SK-N-SH (cell line): ENCODE measurements at regions not wholly inside any gene's neighbourhood (a gene's known extent, or its start where the extent isn't known, plus 50 kb on each side); places are given as distances from the start of the nearest gene placed in this dataset.

Experiments used
- CTCF ChIA-PET: fragments of 300-600, 350-600 bp; formaldehyde crosslinking; extraction: SDS; loops from one replicate; lab custom pipeline; 2021; lab: Yijun Ruan, JAX
- POLR2A ChIA-PET: fragments of 350-600 bp; sonication (Branson Sonifier 250); formaldehyde crosslinking; extraction: SDS; loops from one replicate; lab custom pipeline; 2020; ENCODE audit warnings: antibody characterized with exemption, inconsistent platforms; lab: Yijun Ruan, JAX
- DNase-seq: peaks from one replicate; pipeline ENCODE4 v3.0.0; 2012
- H2AFZ ChIP-seq: fragments of 200-600 bp; sonication (generic); 2 replicates; pipeline ENCODE4 v1.8.1; 2016; ENCODE audit warnings: antibody characterized with exemption, mild to moderate bottlenecking, low read depth
- H3F3A ChIP-seq: fragments of 200-600 bp; sonication (generic); replicated peaks from 2 replicates; pipeline ENCODE3; 2016; ENCODE audit warnings: antibody characterized with exemption, mild to moderate bottlenecking; ENCODE audit not compliant: insufficient read depth
- H3K27ac ChIP-seq, 2 experiments: fragments of 200-500 bp in 1 of 2; fragments of 200-600 bp in 1 of 2; sonication (Bioruptor generic) in 1 of 2; sonication (generic), shearing (Covaris generic) in 1 of 2; 2 replicates each; pipeline versions ENCODE4 v1.5.1 to v1.6.1; 2014 to 2016; ENCODE audit warnings: low read depth in 2 of 2, inconsistent platforms in 1 of 2, low read length in 1 of 2, mild to moderate bottlenecking in 1 of 2, mixed read lengths in 1 of 2
- H3K27me3 ChIP-seq: fragments of 200-600 bp; sonication (generic), shearing (Covaris generic); 2 replicates; pipeline ENCODE4 v1.6.1; 2016; ENCODE audit warnings: mixed run types; ENCODE audit not compliant: insufficient read depth
- H3K36me3 ChIP-seq, 2 experiments: fragments of 200-500 bp in 1 of 2; fragments of 200-600 bp in 1 of 2; sonication (Bioruptor generic) in 1 of 2; sonication (generic) in 1 of 2; replicated peaks in 1 of 2; 2 replicates each; pipeline versions ENCODE3 to v1.5.1; 2014 to 2016; ENCODE audit warnings: low read length in 1 of 2, mild to moderate bottlenecking in 1 of 2; ENCODE audit not compliant: insufficient read depth in 2 of 2, control insufficient read depth in 1 of 2
- H3K4me1 ChIP-seq, 2 experiments: fragments of 200-500 bp in 1 of 2; fragments of 200-600 bp in 1 of 2; sonication (Bioruptor generic) in 1 of 2; sonication (generic), shearing (Covaris generic) in 1 of 2; 2 replicates each; pipeline versions ENCODE4 v1.5.1 to v1.6.1; 2014 to 2016; ENCODE audit warnings: low read depth in 1 of 2, low read length in 1 of 2, mixed run types in 1 of 2; ENCODE audit not compliant: insufficient read depth in 2 of 2, control insufficient read depth in 1 of 2
- H3K4me2 ChIP-seq: fragments of 200-600 bp; sonication (generic), shearing (Covaris generic); 2 replicates; pipeline ENCODE4 v1.6.1; 2017; ENCODE audit warnings: mixed run types
- H3K4me3 ChIP-seq, 2 experiments: fragments of 200-500 bp in 1 of 2; fragments of 200-600 bp in 1 of 2; sonication (Bioruptor generic) in 1 of 2; sonication (generic), shearing (Covaris generic) in 1 of 2; 2 replicates each; pipeline versions ENCODE4 v1.5.1 to v1.8.1; 2014 to 2016; ENCODE audit warnings: low read depth in 2 of 2, inconsistent platforms in 1 of 2, low read length in 1 of 2, mild to moderate bottlenecking in 1 of 2, mixed read lengths in 1 of 2, moderate library complexity in 1 of 2
- H3K79me2 ChIP-seq: fragments of 200-600 bp; sonication (generic); 2 replicates; pipeline ENCODE4 v1.8.1; 2017; ENCODE audit warnings: mild to moderate bottlenecking; ENCODE audit not compliant: insufficient read depth
- H3K9ac ChIP-seq: fragments of 200-600 bp; sonication (generic); 2 replicates; pipeline ENCODE4 v1.6.1; 2017; ENCODE audit warnings: mixed run types
- H3K9me2 ChIP-seq: fragments of 200-600 bp; sonication (generic); 2 replicates; pipeline ENCODE4 v1.6.1; 2017; ENCODE audit warnings: mixed run types
- H3K9me3 ChIP-seq: fragments of 200-600 bp; sonication (generic); 2 replicates; pipeline ENCODE4 v1.6.1; 2017; ENCODE audit warnings: mixed run types, mild to moderate bottlenecking, moderate library complexity
- H4K20me1 ChIP-seq: fragments of 200-600 bp; sonication (generic); 2 replicates; pipeline ENCODE4 v1.6.1; 2017; ENCODE audit warnings: mild to moderate bottlenecking, mixed run types; ENCODE audit not compliant: insufficient read depth
- ELF1 ChIP-seq: IDR thresholded peaks from 2 replicates; pipeline ENCODE4 v1.4.0; 2012
- EP300 ChIP-seq, 2 experiments: IDR thresholded peaks; 2 replicates each; pipeline versions ENCODE4 v1.4.0 to v1.6.1; 2012; ENCODE audit warnings: borderline replicate concordance in 1 of 2, low read depth in 1 of 2, low read length in 1 of 2
- EZH2phosphoT487 ChIP-seq: fragments of 200-600 bp; sonication (generic); IDR thresholded peaks from 2 replicates; pipeline ENCODE4 v1.6.1; 2017; ENCODE audit warnings: low read depth, mixed run types, mild to moderate bottlenecking, antibody characterized with exemption, moderate library complexity, borderline replicate concordance
- FOSL2 ChIP-seq: IDR thresholded peaks from 2 replicates; pipeline ENCODE4 v1.4.0; 2012; ENCODE audit warnings: low read depth, mild to moderate bottlenecking, moderate library complexity, borderline replicate concordance
- FOXJ3 ChIP-seq: sonication (generic); formaldehyde crosslinking; IDR thresholded peaks from 2 replicates; pipeline ENCODE4 v1.5.1; 2020; ENCODE audit warnings: mild to moderate bottlenecking, missing genetic modification reagents
- FOXM1 ChIP-seq: IDR thresholded peaks from 2 replicates; pipeline ENCODE4 v1.4.0; 2012; ENCODE audit warnings: low read depth, mild to moderate bottlenecking
- GATA2 ChIP-seq: sonication (generic); formaldehyde crosslinking; IDR thresholded peaks from 2 replicates; pipeline ENCODE4 v1.5.0; 2020; ENCODE audit warnings: mild to moderate bottlenecking, missing genetic modification reagents
- NFIC ChIP-seq: IDR thresholded peaks from 2 replicates; pipeline ENCODE4 v1.4.0; 2012; ENCODE audit warnings: borderline replicate concordance
- POLR2AphosphoS5 ChIP-seq: IDR thresholded peaks from 2 replicates; pipeline ENCODE4 v1.6.1; 2012; ENCODE audit warnings: low read depth, low read length
- SIN3A ChIP-seq: IDR thresholded peaks from 2 replicates; pipeline ENCODE4 v1.6.1; 2012; ENCODE audit warnings: low read depth, mild to moderate bottlenecking, low read length, moderate library complexity, borderline replicate concordance
- TEAD4 ChIP-seq: IDR thresholded peaks from 2 replicates; pipeline ENCODE4 v1.4.0; 2012; ENCODE audit warnings: mild to moderate bottlenecking, borderline replicate concordance; ENCODE audit not compliant: insufficient read depth
- ZBTB33 ChIP-seq: IDR thresholded peaks from 2 replicates; pipeline ENCODE4 v1.4.0; 2012; ENCODE audit warnings: low read depth, borderline replicate concordance
- WGBS: methylation state at CpG from one replicate; pipeline ENCODE4 v1.1.6; 2017; ENCODE audit warnings: low lambda C conversion rate; 5-methylcytosine and 5-hydroxymethylcytosine counted together
- TF ChIP-seq, protein P1 (sequence below): IDR thresholded peaks from 2 replicates; pipeline ENCODE4; 2012
- TF ChIP-seq, protein P2 (sequence below): IDR thresholded peaks from 2 replicates; pipeline ENCODE4 v1.6.1; 2012; ENCODE audit warnings: mild to moderate bottlenecking, low read depth, low read length, moderate library complexity

DNA sequence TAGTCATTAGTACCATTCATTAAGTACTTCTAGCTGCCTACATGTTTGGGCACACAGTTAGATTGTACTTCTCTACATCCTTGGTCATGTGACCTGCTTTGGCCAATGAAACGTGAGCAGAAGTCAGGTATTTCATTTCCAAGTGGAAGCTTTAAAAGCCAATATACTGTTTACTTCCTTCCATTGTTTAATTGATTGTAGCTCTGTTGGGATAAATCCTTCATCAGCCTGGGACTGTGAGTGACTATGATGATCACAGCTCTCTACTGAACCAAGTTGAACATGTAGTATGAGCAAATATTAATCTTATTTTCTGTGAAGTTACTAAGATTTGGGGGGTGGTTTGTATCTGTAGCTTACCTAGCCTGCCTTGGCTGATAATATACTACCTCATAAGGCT, 116.5 kb upstream of the ROPN1 start:
- CTCF ChIA-PET: interaction anchor here (1.3 to 2.6 kb wide), 2 partner anchors 20 to 29 kb away, joined by 3 to 8 read pairs; no protein-coding TSS in a partner anchor
- POLR2A ChIA-PET: no interaction called here
- WGBS: 83% methylated on average over 1 of the region's 1 CpG

GRCh38 chr3:124113485-124113884, 121.6 kb upstream of the ROPN1 start:
- Histone ChIP-seq H3K27ac (no peak overlapping the region), H2AFZ (no peak overlapping the region), H3K27me3 (no peaks in the 10 kb centered on the region), H3K4me2 (no peak overlapping the region), H3K79me2 (0 out of 2 replicates have a peak, but pooled peaks cover 4% of the 10 kb centered on the region), H3F3A (peaks cover 26% of the 10 kb centered on the region), H4K20me1 (no peaks in the 10 kb centered on the region), H3K9me2 (peaks cover 3% of the 10 kb centered on the region; the same call in 1 of the 2 replicates), H3K9me3 (peaks cover 4% of the 10 kb centered on the region; the same call in 1 of the 2 replicates), H3K4me1 (peaks cover 13 to 26% of the 10 kb centered on the region in 2 experiments), H3K9ac (no peak overlapping the region)
- ChIA-PET CTCF (interaction anchor here (1.4 kb wide), 1 partner anchor 34 kb away, joined by 5 read pairs; no protein-coding TSS in a partner anchor), POLR2A (no interaction called here)
- no peak for DNase-seq
- 76% methylated on average over 5 of the region's 5 CpGs for WGBS
- TF ChIP-seq ELF1 (no peak), FOXM1 (no peak), ZBTB33 (no peak)
- TF ChIP-seq, all 33 proteins: peak for 0
- H3K4me3 ChIP-seq: no peak overlapping the region
- H3K36me3 ChIP-seq: peaks cover 0 to 6% of the 10 kb centered on the region in 2 experiments

More for the DNA sequence above, 116.5 kb upstream of the ROPN1 start:
- peaks cover 3% of the 10 kb centered on the region; the same call in 1 of the 2 replicates for H3K9me2 ChIP-seq
- no peak overlapping the region for H3K4me3 ChIP-seq
- H3F3A ChIP-seq: peaks cover 10% of the 10 kb centered on the region
- H3K9ac ChIP-seq: no peak overlapping the region
- peaks cover 4% of the 10 kb centered on the region; the same call in 1 of the 2 replicates for H3K9me3 ChIP-seq
- TF ChIP-seq SIN3A (no peak), FOXJ3 (CRISPR knock-in tag) (no peak), NFIC (no peak), GATA2 (CRISPR knock-in tag) (no peak)
- TF ChIP-seq, all 33 proteins: peak for 0
- Histone ChIP-seq H3K36me3 (peaks cover 0 to 6% of the 10 kb centered on the region in 2 experiments), H3K4me2 (no peak overlapping the region), H3K4me1 (peaks cover 0 to 22% of the 10 kb centered on the region in 2 experiments; a peak in 2 of 4 replicates), H3K79me2 (no peaks in the 10 kb centered on the region), H2AFZ (no peak overlapping the region), H3K27ac (peak overlapping the region in 1 of 2 experiments; percentile 60; a peak in 2 of 4 replicates), H3K27me3 (no peaks in the 10 kb centered on the region), H4K20me1 (no peaks in the 10 kb centered on the region)
- DNase-seq: no peak

GRCh38 chr3:124115279-124115678, 123.4 kb upstream of the ROPN1 start:
- Histone ChIP-seq H3K4me1 (peaks cover 27 to 43% of the 10 kb centered on the region in 2 experiments), H2AFZ (no peak overlapping the region), H3K36me3 (no peaks in the 10 kb centered on the region), H3K4me3 (no peak overlapping the region), H3K79me2 (peaks cover 10% of the 10 kb centered on the region; the same call in 1 of the 2 replicates), H3K4me2 (no peak overlapping the region), H3K9ac (no peak overlapping the region), H4K20me1 (no peaks in the 10 kb centered on the region), H3K9me2 (no peaks in the 10 kb centered on the region), H3K27ac (peak overlapping the region in 1 of 2 experiments; percentile 58; a peak in 2 of 4 replicates), H3K9me3 (no peaks in the 10 kb centered on the region), H3F3A (peaks cover 35% of the 10 kb centered on the region), H3K27me3 (no peaks in the 10 kb centered on the region)
- POLR2A ChIA-PET: interaction anchor here (1.3 kb wide), 1 partner anchor 8 kb away, joined by 3 read pairs; no protein-coding TSS in a partner anchor
- WGBS: 88% methylated on average over 6 of the region's 6 CpGs
- DNase-seq: no peak
- TF ChIP-seq, protein P1, sequence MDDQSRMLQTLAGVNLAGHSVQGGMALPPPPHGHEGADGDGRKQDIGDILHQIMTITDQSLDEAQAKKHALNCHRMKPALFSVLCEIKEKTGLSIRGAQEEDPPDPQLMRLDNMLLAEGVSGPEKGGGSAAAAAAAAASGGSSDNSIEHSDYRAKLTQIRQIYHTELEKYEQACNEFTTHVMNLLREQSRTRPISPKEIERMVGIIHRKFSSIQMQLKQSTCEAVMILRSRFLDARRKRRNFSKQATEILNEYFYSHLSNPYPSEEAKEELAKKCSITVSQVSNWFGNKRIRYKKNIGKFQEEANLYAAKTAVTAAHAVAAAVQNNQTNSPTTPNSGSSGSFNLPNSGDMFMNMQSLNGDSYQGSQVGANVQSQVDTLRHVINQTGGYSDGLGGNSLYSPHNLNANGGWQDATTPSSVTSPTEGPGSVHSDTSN: no peak
- TF ChIP-seq FOXJ3 (CRISPR knock-in tag) (no peak), POLR2AphosphoS5 (no peak), FOSL2 (no peak), EZH2phosphoT487 (no peak), SIN3A (no peak), EP300 (IDR thresholded peaks at IDR 0.05; ENCODE audit: borderline replicate concordance in 1 of 2, low read depth in 1 of 2, low read length in 1 of 2) (no peak), TEAD4 (no peak)
- TF ChIP-seq, protein P2, sequence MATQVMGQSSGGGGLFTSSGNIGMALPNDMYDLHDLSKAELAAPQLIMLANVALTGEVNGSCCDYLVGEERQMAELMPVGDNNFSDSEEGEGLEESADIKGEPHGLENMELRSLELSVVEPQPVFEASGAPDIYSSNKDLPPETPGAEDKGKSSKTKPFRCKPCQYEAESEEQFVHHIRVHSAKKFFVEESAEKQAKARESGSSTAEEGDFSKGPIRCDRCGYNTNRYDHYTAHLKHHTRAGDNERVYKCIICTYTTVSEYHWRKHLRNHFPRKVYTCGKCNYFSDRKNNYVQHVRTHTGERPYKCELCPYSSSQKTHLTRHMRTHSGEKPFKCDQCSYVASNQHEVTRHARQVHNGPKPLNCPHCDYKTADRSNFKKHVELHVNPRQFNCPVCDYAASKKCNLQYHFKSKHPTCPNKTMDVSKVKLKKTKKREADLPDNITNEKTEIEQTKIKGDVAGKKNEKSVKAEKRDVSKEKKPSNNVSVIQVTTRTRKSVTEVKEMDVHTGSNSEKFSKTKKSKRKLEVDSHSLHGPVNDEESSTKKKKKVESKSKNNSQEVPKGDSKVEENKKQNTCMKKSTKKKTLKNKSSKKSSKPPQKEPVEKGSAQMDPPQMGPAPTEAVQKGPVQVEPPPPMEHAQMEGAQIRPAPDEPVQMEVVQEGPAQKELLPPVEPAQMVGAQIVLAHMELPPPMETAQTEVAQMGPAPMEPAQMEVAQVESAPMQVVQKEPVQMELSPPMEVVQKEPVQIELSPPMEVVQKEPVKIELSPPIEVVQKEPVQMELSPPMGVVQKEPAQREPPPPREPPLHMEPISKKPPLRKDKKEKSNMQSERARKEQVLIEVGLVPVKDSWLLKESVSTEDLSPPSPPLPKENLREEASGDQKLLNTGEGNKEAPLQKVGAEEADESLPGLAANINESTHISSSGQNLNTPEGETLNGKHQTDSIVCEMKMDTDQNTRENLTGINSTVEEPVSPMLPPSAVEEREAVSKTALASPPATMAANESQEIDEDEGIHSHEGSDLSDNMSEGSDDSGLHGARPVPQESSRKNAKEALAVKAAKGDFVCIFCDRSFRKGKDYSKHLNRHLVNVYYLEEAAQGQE: no peak
- CTCF ChIA-PET: interaction anchor here (0.8 to 0.9 kb wide), 2 partner anchors 18 to 82 kb away, joined by 3 read pairs; no protein-coding TSS in a partner anchor
